ENCODE measurements at regions not wholly inside any gene's neighbourhood (a gene's known extent, or its start where the extent isn't known, plus 50 kb on each side); places are given as distances from the start of the nearest gene placed in this dataset.
"Not testable (repeated sequence)": the region's sequence is repeated elsewhere in the genome, so short reads cannot be mapped to it uniquely, and the experiment has no call there.

- Histone ChIP-seq H2AFZ (ENCODE audit: low read depth, low read length) (no peak overlapping the region), H3K4me3 (ENCODE audit: low read length) (no peak overlapping the region), H3K9me3 (ENCODE audit: low read length) (no peaks in the 10 kb centered on the region), H3K27me3 (ENCODE audit: insufficient read depth, low read length) (no peaks in the 10 kb centered on the region), H3K36me3 (ENCODE audit: insufficient read depth, low read length) (no peaks in the 10 kb centered on the region), H3K4me1 (ENCODE audit: insufficient read depth, low read length) (no peaks in the 10 kb centered on the region)
Observed at GRCh38 chr10:84965468-84965867, 637.1 kb downstream of the CCSER2 start.

GRCh38 chr10:84966708-84967441 is 638.5 kb downstream of the CCSER2 start:
- Histone ChIP-seq H3K4me3 (ENCODE audit: low read length) (no peak overlapping the region), H3K27me3 (ENCODE audit: insufficient read depth, low read length) (no peaks in the 10 kb centered on the region), H3K4me1 (ENCODE audit: insufficient read depth, low read length) (no peaks in the 10 kb centered on the region), H2AFZ (ENCODE audit: low read depth, low read length) (no peak overlapping the region), H3K36me3 (ENCODE audit: insufficient read depth, low read length) (no peaks in the 10 kb centered on the region), H3K9me3 (ENCODE audit: low read length) (no peaks in the 10 kb centered on the region)

GRCh38 chr10:84969297-84969696 is 640.9 kb downstream of the CCSER2 start:
- not testable (repeated sequence) for H3K27me3 ChIP-seq (ENCODE audit: insufficient read depth, low read length); H3K4me3 ChIP-seq (ENCODE audit: low read length); H3K4me1 ChIP-seq (ENCODE audit: insufficient read depth, low read length); H2AFZ ChIP-seq (ENCODE audit: low read depth, low read length); H3K9me3 ChIP-seq (ENCODE audit: low read length); H3K36me3 ChIP-seq (ENCODE audit: insufficient read depth, low read length)

- H3K4me1 ChIP-seq (ENCODE audit: insufficient read depth, low read length), result no peaks in the 10 kb centered on the region
- no peak overlapping the region for H3K4me3 ChIP-seq (ENCODE audit: low read length)
- H3K27me3 ChIP-seq (ENCODE audit: insufficient read depth, low read length), result no peaks in the 10 kb centered on the region
- no peak overlapping the region for H2AFZ ChIP-seq (ENCODE audit: low read depth, low read length)
- no peaks in the 10 kb centered on the region for H3K36me3 ChIP-seq (ENCODE audit: insufficient read depth, low read length)
- no peaks in the 10 kb centered on the region for H3K9me3 ChIP-seq (ENCODE audit: low read length)
Observed at GRCh38 chr10:84987039-84987438, 658.6 kb downstream of the CCSER2 start.

GRCh38 chr10:84988011-84988410 is 659.6 kb downstream of the CCSER2 start:
- no peak overlapping the region for H3K4me3 ChIP-seq (ENCODE audit: low read length)
- H2AFZ ChIP-seq (ENCODE audit: low read depth, low read length), result no peak overlapping the region
- no peaks in the 10 kb centered on the region for H3K36me3 ChIP-seq (ENCODE audit: insufficient read depth, low read length)
- no peaks in the 10 kb centered on the region for H3K4me1 ChIP-seq (ENCODE audit: insufficient read depth, low read length)
- no peaks in the 10 kb centered on the region for H3K9me3 ChIP-seq (ENCODE audit: low read length)
- H3K27me3 ChIP-seq (ENCODE audit: insufficient read depth, low read length), result no peaks in the 10 kb centered on the region

GRCh38 chr10:84990713-84991112 is 662.3 kb downstream of the CCSER2 start:
- H3K27me3 ChIP-seq (ENCODE audit: insufficient read depth, low read length), result no peaks in the 10 kb centered on the region
- H3K4me3 ChIP-seq (ENCODE audit: low read length), result no peak overlapping the region
- H3K36me3 ChIP-seq (ENCODE audit: insufficient read depth, low read length), result no peaks in the 10 kb centered on the region
- no peaks in the 10 kb centered on the region for H3K4me1 ChIP-seq (ENCODE audit: insufficient read depth, low read length)
- H2AFZ ChIP-seq (ENCODE audit: low read depth, low read length), result no peak overlapping the region
- no peaks in the 10 kb centered on the region for H3K9me3 ChIP-seq (ENCODE audit: low read length)

- no peaks in the 10 kb centered on the region for H3K36me3 ChIP-seq (ENCODE audit: insufficient read depth, low read length)
- H3K27me3 ChIP-seq (ENCODE audit: insufficient read depth, low read length), result no peaks in the 10 kb centered on the region
- H3K9me3 ChIP-seq (ENCODE audit: low read length), result no peaks in the 10 kb centered on the region
- H2AFZ ChIP-seq (ENCODE audit: low read depth, low read length), result no peak overlapping the region
- no peaks in the 10 kb centered on the region for H3K4me1 ChIP-seq (ENCODE audit: insufficient read depth, low read length)
- H3K4me3 ChIP-seq (ENCODE audit: low read length), result no peak overlapping the region
Observed at GRCh38 chr10:84991301-84991700, 662.9 kb downstream of the CCSER2 start.

GRCh38 chr10:84993251-84994035 is 665.1 kb downstream of the CCSER2 start:
- H2AFZ ChIP-seq (ENCODE audit: low read depth, low read length), result no peak overlapping the region
- no peaks in the 10 kb centered on the region for H3K9me3 ChIP-seq (ENCODE audit: low read length)
- H3K4me1 ChIP-seq (ENCODE audit: insufficient read depth, low read length), result no peaks in the 10 kb centered on the region
- H3K36me3 ChIP-seq (ENCODE audit: insufficient read depth, low read length), result no peaks in the 10 kb centered on the region
- no peak overlapping the region for H3K4me3 ChIP-seq (ENCODE audit: low read length)
- H3K27me3 ChIP-seq (ENCODE audit: insufficient read depth, low read length), result no peaks in the 10 kb centered on the region

- Histone ChIP-seq H3K27me3 (ENCODE audit: insufficient read depth, low read length) (no peaks in the 10 kb centered on the region), H3K4me1 (ENCODE audit: insufficient read depth, low read length) (no peaks in the 10 kb centered on the region), H3K9me3 (ENCODE audit: low read length) (no peaks in the 10 kb centered on the region), H3K36me3 (ENCODE audit: insufficient read depth, low read length) (no peaks in the 10 kb centered on the region), H3K4me3 (ENCODE audit: low read length) (no peak overlapping the region), H2AFZ (ENCODE audit: low read depth, low read length) (no peak overlapping the region)
Observed at GRCh38 chr10:84994722-84995121, 666.3 kb downstream of the CCSER2 start.

GRCh38 chr10:84996580-84996979 is 668.2 kb downstream of the CCSER2 start:
- H3K36me3 ChIP-seq (ENCODE audit: insufficient read depth, low read length), result no peaks in the 10 kb centered on the region
- no peaks in the 10 kb centered on the region for H3K9me3 ChIP-seq (ENCODE audit: low read length)
- H3K4me1 ChIP-seq (ENCODE audit: insufficient read depth, low read length), result no peaks in the 10 kb centered on the region
- H3K27me3 ChIP-seq (ENCODE audit: insufficient read depth, low read length), result no peaks in the 10 kb centered on the region
- H2AFZ ChIP-seq (ENCODE audit: low read depth, low read length), result no peak overlapping the region
- H3K4me3 ChIP-seq (ENCODE audit: low read length), result no peak overlapping the region

GRCh38 chr10:84997870-84998269 is 669.5 kb downstream of the CCSER2 start:
- Histone ChIP-seq H2AFZ (ENCODE audit: low read depth, low read length) (no peak overlapping the region), H3K36me3 (ENCODE audit: insufficient read depth, low read length) (no peaks in the 10 kb centered on the region), H3K27me3 (ENCODE audit: insufficient read depth, low read length) (no peaks in the 10 kb centered on the region), H3K9me3 (ENCODE audit: low read length) (no peaks in the 10 kb centered on the region), H3K4me1 (ENCODE audit: insufficient read depth, low read length) (no peaks in the 10 kb centered on the region), H3K4me3 (ENCODE audit: low read length) (no peak overlapping the region)

- Histone ChIP-seq H3K4me1 (ENCODE audit: insufficient read depth, low read length) (no peaks in the 10 kb centered on the region), H3K4me3 (ENCODE audit: low read length) (no peak overlapping the region), H3K9me3 (ENCODE audit: low read length) (no peaks in the 10 kb centered on the region), H2AFZ (ENCODE audit: low read depth, low read length) (no peak overlapping the region), H3K27me3 (ENCODE audit: insufficient read depth, low read length) (no peaks in the 10 kb centered on the region), H3K36me3 (ENCODE audit: insufficient read depth, low read length) (no peaks in the 10 kb centered on the region)
Observed at GRCh38 chr10:84999929-85000328, 671.5 kb downstream of the CCSER2 start.

- H3K9me3 ChIP-seq (ENCODE audit: low read length), result no peaks in the 10 kb centered on the region
- no peaks in the 10 kb centered on the region for H3K36me3 ChIP-seq (ENCODE audit: insufficient read depth, low read length)
- no peak overlapping the region for H2AFZ ChIP-seq (ENCODE audit: low read depth, low read length)
- H3K4me3 ChIP-seq (ENCODE audit: low read length), result no peak overlapping the region
- H3K27me3 ChIP-seq (ENCODE audit: insufficient read depth, low read length), result no peaks in the 10 kb centered on the region
- H3K4me1 ChIP-seq (ENCODE audit: insufficient read depth, low read length), result no peaks in the 10 kb centered on the region
Observed at GRCh38 chr10:85003083-85003482, 674.7 kb downstream of the CCSER2 start.
